IMR-90 (cell line): ENCODE measurements at regions not wholly inside any gene's neighbourhood (a gene's known extent, or its start where the extent isn't known, plus 50 kb on each side); places are given as distances from the start of the nearest gene placed in this dataset.

Experiments used
- BHLHE40 ChIP-seq: fragments of 150-350 bp; IDR thresholded peaks from 2 replicates; pipeline ENCODE4 v1.6.1; 2016; ENCODE audit warnings: mild to moderate bottlenecking, low read depth, low read length
- CHD1 ChIP-seq: IDR thresholded peaks from 2 replicates; pipeline ENCODE4 v1.6.1; 2012; ENCODE audit warnings: low read depth, low read length, improper control_type of control experiment
- RAD21 ChIP-seq: IDR thresholded peaks from 2 replicates; pipeline ENCODE4 v1.6.1; 2012; ENCODE audit warnings: low read length, improper control_type of control experiment
- RCOR1 ChIP-seq: IDR thresholded peaks from 2 replicates; pipeline ENCODE4 v1.6.1; 2012; ENCODE audit warnings: mild to moderate bottlenecking, low read length, improper control_type of control experiment; ENCODE audit not compliant: insufficient replicate concordance
- TF ChIP-seq, protein P1 (sequence below): fragments of 150-350 bp; IDR thresholded peaks from 2 replicates; pipeline ENCODE4 v1.6.1; 2016; ENCODE audit warnings: low read depth, mild to moderate bottlenecking, low read length, moderate library complexity, borderline replicate concordance

DNA sequence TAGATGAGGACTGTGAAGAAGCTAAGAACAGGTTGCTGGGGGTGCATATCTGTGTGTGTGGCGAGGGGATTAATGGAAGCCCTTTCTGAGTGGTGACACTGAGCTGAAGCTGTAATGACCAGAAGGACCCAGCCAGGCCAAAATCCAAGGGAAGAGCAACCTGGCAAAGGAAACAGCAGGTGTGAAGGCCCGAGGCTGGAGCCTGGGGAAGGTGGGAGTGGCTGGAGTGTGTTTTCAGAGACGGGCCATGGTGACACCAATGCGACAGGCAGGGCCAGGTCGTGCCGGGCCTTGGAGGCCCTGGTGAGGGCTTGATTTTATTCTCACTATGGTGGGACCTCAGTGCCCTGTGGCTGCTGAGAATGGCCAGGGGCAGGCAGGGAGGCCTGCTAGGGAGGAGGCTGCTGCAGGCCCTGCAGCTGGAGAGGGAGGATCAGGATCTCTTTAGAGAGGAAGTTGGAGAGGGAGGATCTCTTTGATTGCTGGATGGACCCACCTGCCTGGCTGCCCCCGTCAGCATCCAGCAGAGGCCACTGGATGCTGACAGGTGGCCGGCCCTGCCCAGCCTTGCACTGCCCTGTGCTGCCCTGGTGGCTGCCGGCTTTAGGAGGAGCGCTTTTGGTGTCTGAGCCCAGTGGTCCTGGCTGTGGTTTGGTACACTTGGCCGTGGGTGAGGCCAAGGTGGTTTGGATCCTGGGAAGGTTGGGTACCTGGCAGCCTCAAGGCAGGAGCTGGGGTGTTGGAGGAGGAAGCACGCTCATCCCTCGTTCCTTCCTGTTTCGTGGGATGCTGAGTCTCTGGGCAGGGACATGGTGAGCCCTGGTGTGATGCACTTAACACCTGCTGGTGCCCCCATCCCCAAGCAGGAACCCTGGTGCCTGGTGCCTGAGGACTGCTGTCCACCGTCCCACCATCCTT is 188.3 kb downstream of the SEC14L1 start (continued):
- TF ChIP-seq RAD21 (no peak), RCOR1 (no peak), CHD1 (no peak), BHLHE40 (no peak)
- TF ChIP-seq, protein P1, sequence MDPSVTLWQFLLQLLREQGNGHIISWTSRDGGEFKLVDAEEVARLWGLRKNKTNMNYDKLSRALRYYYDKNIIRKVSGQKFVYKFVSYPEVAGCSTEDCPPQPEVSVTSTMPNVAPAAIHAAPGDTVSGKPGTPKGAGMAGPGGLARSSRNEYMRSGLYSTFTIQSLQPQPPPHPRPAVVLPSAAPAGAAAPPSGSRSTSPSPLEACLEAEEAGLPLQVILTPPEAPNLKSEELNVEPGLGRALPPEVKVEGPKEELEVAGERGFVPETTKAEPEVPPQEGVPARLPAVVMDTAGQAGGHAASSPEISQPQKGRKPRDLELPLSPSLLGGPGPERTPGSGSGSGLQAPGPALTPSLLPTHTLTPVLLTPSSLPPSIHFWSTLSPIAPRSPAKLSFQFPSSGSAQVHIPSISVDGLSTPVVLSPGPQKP = no peak
